GM19239 (cell line): ENCODE measurements at regions not wholly inside any gene's neighbourhood (a gene's known extent, or its start where the extent isn't known, plus 50 kb on each side); places are given as distances from the start of the nearest gene placed in this dataset.
A peak's percentile ranks its signal among the peaks of the same experiment; 100 is the strongest.
"Not testable (repeated sequence)": the region's sequence is repeated elsewhere in the genome, so short reads cannot be mapped to it uniquely, and the experiment has no call there.

ENCODE experiments used
- DNase-seq: peaks from one replicate; pipeline ENCODE4 v3.0.0; 2011; ENCODE audit warnings: low spot score; ENCODE audit not compliant: insufficient read length
- FAIRE-seq: peaks from 2 replicates; lab custom pipeline; 2011; peaks lifted over from hg19 to GRCh38; lab: Jason Lieb, UNC

- no peak for DNase-seq
- FAIRE-seq = no peak
Measured at GRCh38 chr14:103258211-103258610, 75.8 kb upstream of the EIF5 start.

- no peak for FAIRE-seq
- DNase-seq = no peak
Measured at GRCh38 chr14:103259184-103259583, 74.9 kb upstream of the EIF5 start.

DNA sequence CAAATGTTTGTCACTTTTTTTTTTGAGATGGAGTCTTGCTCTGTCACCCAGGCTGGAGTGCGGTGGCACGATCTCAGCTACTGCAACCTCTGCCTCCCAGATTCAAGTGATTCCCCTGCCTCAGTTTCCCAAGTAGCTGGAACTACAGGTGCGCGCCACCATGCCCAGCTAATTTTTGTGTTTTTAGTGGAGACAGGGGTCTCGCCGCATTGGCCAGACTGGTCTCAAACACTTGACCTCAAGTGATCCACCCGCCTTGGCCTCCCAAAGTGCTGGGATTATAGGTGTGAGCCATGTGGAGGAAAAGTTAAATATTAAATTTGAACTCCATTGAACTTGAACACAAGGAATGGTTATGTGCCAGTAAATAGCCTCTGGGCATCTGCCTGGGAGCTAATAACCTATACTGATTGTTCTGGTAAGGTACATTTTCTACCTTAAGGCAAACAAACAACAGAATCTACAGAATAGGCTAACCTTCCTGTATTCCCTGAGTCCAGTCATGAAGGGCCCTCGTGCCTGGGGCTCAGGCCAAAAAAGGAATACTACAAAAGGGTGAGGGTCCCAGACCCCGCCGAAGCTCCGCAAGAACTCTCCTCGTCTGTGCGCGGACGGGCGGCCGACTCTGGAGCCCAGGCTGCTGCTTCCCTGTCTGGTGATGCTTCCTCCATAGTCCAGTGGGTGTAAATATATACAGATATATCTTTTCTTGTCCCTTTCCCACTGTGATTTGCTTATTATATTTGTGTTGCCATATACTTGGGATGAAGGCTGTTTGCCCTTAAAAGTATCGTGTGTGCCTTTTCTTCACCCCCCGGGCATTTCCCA is 74.0 kb upstream of the EIF5 start:
- FAIRE-seq = no peak

DNA sequence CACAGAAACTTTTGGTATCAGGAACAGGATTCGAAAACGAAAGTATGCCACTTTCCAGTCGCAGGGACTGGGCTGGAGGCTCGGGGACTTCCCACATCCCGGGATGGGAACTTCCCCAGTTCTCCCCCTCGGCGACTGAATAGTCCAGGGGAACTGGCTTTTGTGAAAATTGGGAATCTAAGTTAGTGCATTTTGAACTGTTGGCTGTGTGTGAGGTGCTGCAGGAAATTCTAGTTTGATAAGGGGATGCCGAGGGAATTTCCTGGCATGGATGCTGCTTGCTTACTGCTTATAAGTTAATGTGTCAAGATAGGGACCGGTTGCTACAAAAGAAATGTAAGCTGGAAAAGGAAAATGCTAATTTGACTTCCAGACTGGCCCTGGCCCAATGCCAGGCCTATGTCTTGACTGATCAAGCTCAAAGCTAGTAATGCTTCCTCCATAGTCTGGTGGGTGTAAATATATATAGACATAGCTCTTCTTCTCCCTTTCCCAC is 73.4 kb upstream of the EIF5 start:
- no peak for DNase-seq
- peak; percentile 28 for FAIRE-seq

More for the DNA sequence above, 74.0 kb upstream of the EIF5 start:
- DNase-seq = no peak

- FAIRE-seq (no peak), DNase-seq (no peak)
Measured at GRCh38 chr14:103267226-103267910, 66.7 kb upstream of the EIF5 start.

GRCh38 chr14:103271189-103271588 is 62.8 kb upstream of the EIF5 start:
- no peak for DNase-seq
- no peak for FAIRE-seq

DNA sequence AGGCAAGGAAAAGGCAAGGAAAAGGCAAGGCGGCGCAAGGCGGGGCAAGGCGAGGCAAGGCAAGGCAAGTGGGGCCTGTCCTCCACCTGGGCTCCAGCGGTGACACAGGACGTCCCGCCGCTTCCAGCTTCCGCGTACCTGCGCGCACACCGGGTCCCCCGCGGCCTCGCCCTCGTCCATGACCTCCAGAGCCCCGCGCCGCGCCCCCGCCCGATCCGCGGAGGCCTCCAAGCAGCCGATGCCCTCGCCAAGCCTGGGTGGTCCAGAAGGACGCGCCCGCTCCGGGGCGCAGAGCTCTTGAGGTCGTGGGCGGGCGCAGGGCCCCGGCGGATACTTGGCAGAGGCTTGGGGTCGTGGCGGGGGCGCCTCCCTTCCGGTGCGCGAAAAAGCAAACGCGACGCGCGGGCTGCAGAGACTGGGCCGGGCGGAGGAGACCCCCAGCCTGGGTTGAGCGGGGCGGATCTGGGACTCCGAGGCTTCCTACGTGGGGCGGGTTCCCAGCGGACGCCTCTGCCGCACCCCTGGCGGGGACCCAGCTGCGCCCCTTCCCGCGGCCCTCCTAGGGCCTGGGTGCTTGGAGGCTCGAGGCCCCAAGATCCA is 60.8 kb upstream of the EIF5 start:
- FAIRE-seq (no peak), DNase-seq (no peak)

- FAIRE-seq (no peak), DNase-seq (no peak)
Measured at GRCh38 chr14:103273745-103274615, 60.1 kb upstream of the EIF5 start.

GRCh38 chr14:103275000-103275399 is 59.0 kb upstream of the EIF5 start:
- DNase-seq (no peak), FAIRE-seq (no peak)

- no peak for DNase-seq
- no peak for FAIRE-seq
Measured at GRCh38 chr14:103277931-103278330, 56.1 kb upstream of the EIF5 start.

GRCh38 chr14:103279142-103280025 is 54.7 kb upstream of the EIF5 start:
- FAIRE-seq (no peak), DNase-seq (no peak)

DNA sequence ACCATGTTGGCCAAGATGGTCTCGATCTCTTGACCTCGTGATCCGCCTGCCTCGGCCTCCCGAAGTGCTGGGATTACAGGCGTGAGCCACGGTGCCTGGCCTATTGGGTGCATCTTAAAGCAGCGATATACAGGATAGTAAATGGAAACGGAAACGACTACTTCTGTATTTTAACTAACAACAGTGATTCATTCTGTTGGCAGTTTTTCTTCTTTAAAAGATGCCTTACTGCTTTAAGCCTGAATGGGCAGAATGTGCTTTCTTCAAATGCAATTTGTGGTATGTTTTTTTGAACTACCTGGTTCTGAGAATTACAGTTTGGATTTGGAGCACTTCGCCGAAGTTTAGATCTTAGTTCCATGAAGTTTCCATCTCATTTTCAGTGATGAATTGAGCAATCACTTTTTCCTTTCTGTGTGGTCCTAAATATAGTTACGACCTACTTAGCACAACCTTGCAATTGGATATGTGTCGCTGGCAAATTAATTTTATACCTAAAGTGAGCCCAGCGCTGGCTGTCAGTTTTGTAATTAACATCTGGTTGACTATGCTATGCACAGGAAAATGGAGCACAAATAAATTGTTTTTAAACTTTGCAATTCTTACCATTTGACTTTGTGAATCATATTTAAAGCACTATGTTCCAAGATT is 53.6 kb upstream of the EIF5 start:
- DNase-seq (no peak), FAIRE-seq (no peak)

- FAIRE-seq = no peak
- no peak for DNase-seq
Measured at GRCh38 chr14:103281496-103282231, 52.4 kb upstream of the EIF5 start.

GRCh38 chr14:103282309-103282708 is 51.7 kb upstream of the EIF5 start:
- DNase-seq, FAIRE-seq: not testable (repeated sequence)

GRCh38 chr14:103282932-103283331 is 51.1 kb upstream of the EIF5 start:
- no peak for DNase-seq
- no peak for FAIRE-seq

GRCh38 chr14:103283916-103284315 is 50.1 kb upstream of the EIF5 start:
- DNase-seq = no peak
- FAIRE-seq = no peak
